Cardiac muscle cell (in vitro differentiated cells and primary cell): ENCODE measurements at regions not wholly inside any gene's neighbourhood (a gene's known extent, or its start where the extent isn't known, plus 50 kb on each side); places are given as distances from the start of the nearest gene placed in this dataset.
"Not testable (repeated sequence)": the region's sequence is repeated elsewhere in the genome, so short reads cannot be mapped to it uniquely, and the experiment has no call there.

Experiments used
- DNase-seq, 2 donors: peaks; one replicate each; pipeline versions ENCODE4 v3.0.0 to v3.0.0-alpha.2; 2010 to 2017; ENCODE audit warnings: low read depth in 1 of 2, low spot score in 1 of 2
- H3K27ac ChIP-seq: fragments of 200-600 bp; sonication (generic); 2 replicates; pipeline ENCODE4 v1.5.1; 2016
- H3K27me3 ChIP-seq: fragments of 200-600 bp; sonication (generic); 2 replicates; pipeline ENCODE4 v1.6.0; 2016; ENCODE audit warnings: control low read depth
- H3K36me3 ChIP-seq: fragments of 200-600 bp; sonication (generic); 2 replicates; pipeline ENCODE4 v1.5.1; 2016; ENCODE audit warnings: control low read depth
- H3K4me1 ChIP-seq: fragments of 200-600 bp; sonication (generic); 2 replicates; pipeline ENCODE4 v1.8.1; 2017; ENCODE audit warnings: low read depth, mild to moderate bottlenecking, mixed run types
- H3K4me3 ChIP-seq: fragments of 200-600 bp; sonication (generic); 2 replicates; pipeline ENCODE4 v1.5.1; 2016; ENCODE audit warnings: mild to moderate bottlenecking
- H3K9me3 ChIP-seq: fragments of 200-600 bp; sonication (generic); 2 replicates; pipeline ENCODE4 v1.5.1; 2017; ENCODE audit warnings: low read depth, mild to moderate bottlenecking, control low read depth
- CTCF ChIP-seq: IDR thresholded peaks from 2 replicates; pipeline ENCODE4 v1.5.1; 2012; ENCODE audit warnings: low read depth, mild to moderate bottlenecking, low read length

- no peak for DNase-seq
- no peaks in the 10 kb centered on the region for H3K9me3 ChIP-seq
- H3K27me3 ChIP-seq: no peaks in the 10 kb centered on the region
- no peak overlapping the region for H3K27ac ChIP-seq
- H3K36me3 ChIP-seq: no peaks in the 10 kb centered on the region
- H3K4me3 ChIP-seq: no peak overlapping the region
- no peaks in the 10 kb centered on the region for H3K4me1 ChIP-seq
- no peak for TF ChIP-seq CTCF
Measured at GRCh38 chr18:14976736-14977430, 228.9 kb downstream of the ANKRD30B start.

- TF ChIP-seq CTCF: no peak
- Histone ChIP-seq H3K27me3 (no peaks in the 10 kb centered on the region), H3K9me3 (no peaks in the 10 kb centered on the region), H3K36me3 (no peaks in the 10 kb centered on the region), H3K27ac (no peak overlapping the region), H3K4me1 (no peaks in the 10 kb centered on the region), H3K4me3 (no peak overlapping the region)
- DNase-seq: no peak
Measured at GRCh38 chr18:14978191-14978590, 230.2 kb downstream of the ANKRD30B start.

- no peaks in the 10 kb centered on the region for H3K9me3 ChIP-seq
- H3K4me1 ChIP-seq: no peaks in the 10 kb centered on the region
- no peak overlapping the region for H3K4me3 ChIP-seq
- no peak for TF ChIP-seq CTCF
- H3K27ac ChIP-seq: no peak overlapping the region
- no peaks in the 10 kb centered on the region for H3K27me3 ChIP-seq
- H3K36me3 ChIP-seq: no peaks in the 10 kb centered on the region
- peak in 1 of 2 donors; percentile 0 for DNase-seq
Measured at GRCh38 chr18:14978962-14979535, 231.1 kb downstream of the ANKRD30B start.

- H3K36me3 ChIP-seq: no peaks in the 10 kb centered on the region
- H3K27ac ChIP-seq: no peak overlapping the region
- no peak overlapping the region for H3K4me3 ChIP-seq
- no peaks in the 10 kb centered on the region for H3K27me3 ChIP-seq
- no peak for TF ChIP-seq CTCF
- no peaks in the 10 kb centered on the region for H3K9me3 ChIP-seq
- no peak for DNase-seq
- H3K4me1 ChIP-seq: no peaks in the 10 kb centered on the region
Measured at GRCh38 chr18:14979875-14980274, 231.9 kb downstream of the ANKRD30B start.

GRCh38 chr18:14984531-14984930 lies 236.6 kb downstream of the ANKRD30B start:
- not testable (repeated sequence) for H3K27me3 ChIP-seq, DNase-seq, H3K9me3 ChIP-seq, H3K36me3 ChIP-seq, H3K4me1 ChIP-seq, H3K27ac ChIP-seq, H3K4me3 ChIP-seq

- H3K27ac ChIP-seq, H3K9me3 ChIP-seq, H3K27me3 ChIP-seq, H3K4me3 ChIP-seq, H3K4me1 ChIP-seq, DNase-seq, H3K36me3 ChIP-seq: not testable (repeated sequence)
Measured at GRCh38 chr18:14985291-14986013, 237.5 kb downstream of the ANKRD30B start.

- not testable (repeated sequence) for H3K27me3 ChIP-seq, H3K4me3 ChIP-seq, H3K4me1 ChIP-seq, H3K9me3 ChIP-seq, H3K27ac ChIP-seq, DNase-seq, H3K36me3 ChIP-seq
Measured at GRCh38 chr18:14987377-14987776, 239.4 kb downstream of the ANKRD30B start.

GRCh38 chr18:14987960-14988710 lies 240.2 kb downstream of the ANKRD30B start:
- not testable (repeated sequence) for H3K27me3 ChIP-seq, H3K27ac ChIP-seq, H3K9me3 ChIP-seq, DNase-seq, H3K4me3 ChIP-seq, H3K36me3 ChIP-seq, H3K4me1 ChIP-seq

- not testable (repeated sequence) for H3K27me3 ChIP-seq, H3K4me3 ChIP-seq, DNase-seq, H3K9me3 ChIP-seq, H3K27ac ChIP-seq, H3K36me3 ChIP-seq, H3K4me1 ChIP-seq
Measured at GRCh38 chr18:14989569-14989968, 241.6 kb downstream of the ANKRD30B start.
